ENCODE measurements at regions not wholly inside any gene's neighbourhood (a gene's known extent, or its start where the extent isn't known, plus 50 kb on each side); places are given as distances from the start of the nearest gene placed in this dataset.

DNA sequence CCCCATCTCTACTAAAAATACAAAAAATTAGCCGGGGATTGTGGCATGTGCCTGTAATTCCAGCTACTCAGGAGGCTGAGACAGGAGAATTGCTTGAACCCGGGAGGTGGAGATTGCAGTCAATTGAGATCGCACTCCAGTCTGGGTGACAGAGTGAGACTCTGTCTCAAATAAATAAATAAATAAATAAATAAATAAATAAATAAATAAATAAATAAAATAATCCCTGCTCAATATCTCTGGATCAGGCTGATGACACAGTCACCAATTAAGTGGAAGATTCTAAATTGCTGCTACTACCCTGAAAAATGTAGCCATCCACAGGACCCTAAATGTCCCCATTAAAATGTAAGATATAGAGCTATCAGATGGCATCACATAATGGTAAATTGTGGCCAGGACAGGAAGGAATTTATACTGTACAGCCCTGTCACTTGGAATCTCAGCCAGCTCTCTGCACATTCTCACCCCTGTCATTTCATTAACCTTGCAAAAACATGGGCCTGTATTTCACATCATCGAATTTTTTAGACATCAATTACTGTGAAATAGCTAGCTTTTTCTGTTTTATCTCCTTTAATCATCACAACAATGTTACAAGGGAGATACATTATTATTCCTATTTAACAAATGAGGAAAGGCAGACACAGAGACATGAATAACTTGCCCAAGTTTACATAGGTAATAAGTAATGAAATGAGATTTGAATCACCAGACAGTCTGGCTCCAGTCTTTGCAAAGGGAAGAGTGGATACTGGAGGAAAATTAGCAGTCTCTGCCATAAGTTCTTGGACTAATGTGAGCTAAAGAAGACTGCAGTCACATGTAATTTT is 56.7 kb upstream of the NTPCR start:
- TF ChIP-seq EZH2 (IDR thresholded peaks at IDR 0.05) (no peak), POLR2AphosphoS5 (IDR thresholded peaks at IDR 0.05; ENCODE audit: borderline replicate concordance, low read depth, low read length) (no peak)
